H1 (cell line): ENCODE measurements at regions not wholly inside any gene's neighbourhood (a gene's known extent, or its start where the extent isn't known, plus 50 kb on each side); places are given as distances from the start of the nearest gene placed in this dataset.

Source experiments
- CTCF ChIA-PET: fragments of 300-600 bp; sonication (Branson Sonifier 250); formaldehyde crosslinking; loops from one replicate; lab custom pipeline; 2021; ENCODE audit not compliant: partially characterized antibody; lab: Charles Lee
- POLR2A ChIA-PET: fragments of 300-600 bp; sonication (Branson Sonifier 250); formaldehyde crosslinking; loops from one replicate; lab custom pipeline; 2021; ENCODE audit warnings: inconsistent platforms; ENCODE audit not compliant: partially characterized antibody; lab: Charles Lee
- DNase-seq, 2 experiments: peaks; one replicate each; pipeline versions ENCODE4 v3.0.0 to v3.0.0-alpha.2; 2010 to 2022; ENCODE audit warnings: low spot score in 2 of 2, low read depth in 1 of 2, mixed read lengths in 1 of 2
- FAIRE-seq: peaks from 2 replicates; lab custom pipeline; 2011; peaks lifted over from hg19 to GRCh38; lab: Jason Lieb, UNC
- H2AFZ ChIP-seq: 2 replicates; pipeline ENCODE4 v1.8.1; 2012; ENCODE audit warnings: low read length, inconsistent platforms
- H2AK5ac ChIP-seq: 2 replicates; pipeline ENCODE4 v1.6.1; 2013; ENCODE audit warnings: low read depth, low read length
- H2BK120ac ChIP-seq: replicated peaks from 2 replicates; pipeline ENCODE3; 2013; ENCODE audit warnings: low read depth, low read length, inconsistent platforms
- H2BK12ac ChIP-seq: 2 replicates; pipeline ENCODE4 v1.6.1; 2013; ENCODE audit warnings: low read depth, low read length
- H2BK15ac ChIP-seq: 2 replicates; pipeline ENCODE4 v1.6.1; 2013; ENCODE audit warnings: low read length
- H2BK20ac ChIP-seq: 2 replicates; pipeline ENCODE4 v1.6.1; 2013; ENCODE audit warnings: low read length
- H2BK5ac ChIP-seq: 2 replicates; pipeline ENCODE4 v1.6.1; 2013; ENCODE audit warnings: low read depth, low read length
- H3K14ac ChIP-seq: 2 replicates; pipeline ENCODE4 v1.6.1; 2013; ENCODE audit warnings: inconsistent platforms; ENCODE audit not compliant: insufficient read length
- H3K18ac ChIP-seq: 2 replicates; pipeline ENCODE4 v1.6.1; 2013; ENCODE audit warnings: low read length; ENCODE audit errors: extremely low read depth
- H3K23ac ChIP-seq: 2 replicates; pipeline ENCODE4 v1.6.1; 2013; ENCODE audit warnings: inconsistent platforms; ENCODE audit not compliant: insufficient read length
- H3K23me2 ChIP-seq: 2 replicates; pipeline ENCODE4 v1.6.1; 2013; ENCODE audit warnings: low read depth, low read length
- H3K27ac ChIP-seq: 2 replicates; pipeline ENCODE4 v1.6.1; 2011; ENCODE audit warnings: low read depth, low read length, inconsistent platforms
- H3K27me3 ChIP-seq, 4 experiments: replicated peaks in 1 of 4; 1 replicate in 1 of 4; 2 replicates in 3 of 4; pipeline versions ENCODE4 v1.6.1 to v1.8.1; 2011 to 2013; ENCODE audit warnings: low read length in 3 of 4, mild to moderate bottlenecking in 3 of 4, inconsistent platforms in 2 of 4, mixed read lengths in 2 of 4, moderate library complexity in 1 of 4; ENCODE audit not compliant: control insufficient read depth in 3 of 4, insufficient read depth in 3 of 4; ENCODE audit errors: extremely low read depth in 1 of 4
- H3K36me3 ChIP-seq, 4 experiments: 2 replicates each; pipeline versions ENCODE4 v1.6.1 to v1.8.1; 2011 to 2013; ENCODE audit warnings: mild to moderate bottlenecking in 4 of 4, low read length in 3 of 4, moderate library complexity in 2 of 4, control low read depth in 1 of 4, inconsistent platforms in 1 of 4; ENCODE audit not compliant: insufficient read depth in 4 of 4, control insufficient read depth in 2 of 4
- H3K4ac ChIP-seq: replicated peaks from 2 replicates; pipeline ENCODE3; 2013; ENCODE audit warnings: low read length, low read depth, mixed read lengths, inconsistent platforms; ENCODE audit not compliant: insufficient read length
- H3K4me1 ChIP-seq, 4 experiments: replicated peaks in 1 of 4; 1 replicate in 1 of 4; 2 replicates in 3 of 4; pipeline versions ENCODE4 v1.6.1 to v1.8.1; 2011 to 2013; ENCODE audit warnings: low read length in 3 of 4, inconsistent platforms in 2 of 4, mixed read lengths in 1 of 4; ENCODE audit not compliant: insufficient read depth in 4 of 4, control insufficient read depth in 3 of 4
- H3K4me2 ChIP-seq, 2 experiments: 2 replicates each; pipeline versions ENCODE4 v1.6.1 to v1.8.1; 2011 to 2013; ENCODE audit warnings: low read depth in 2 of 2, low read length in 2 of 2, control low read depth in 1 of 2, inconsistent platforms in 1 of 2, mild to moderate bottlenecking in 1 of 2; ENCODE audit not compliant: insufficient read depth in 1 of 2
- H3K4me3 ChIP-seq, 4 experiments: fragments of 200-600, 300-600 bp in 1 of 4; sonication (generic), shearing (Covaris generic), sonication (Bioruptor Twin) in 1 of 4; 2 replicates each; pipeline versions ENCODE4 v1.5.1 to v1.8.1; 2011 to 2016; ENCODE audit warnings: low read length in 4 of 4, low read depth in 3 of 4, control low read depth in 2 of 4, inconsistent platforms in 2 of 4, mild to moderate bottlenecking in 2 of 4, mixed read lengths in 1 of 4, moderate library complexity in 1 of 4; ENCODE audit not compliant: insufficient read depth in 2 of 4; ENCODE audit errors: extremely low read depth in 1 of 4
- H3K56ac ChIP-seq: replicated peaks from 2 replicates; pipeline ENCODE3; 2013; ENCODE audit warnings: low read depth, mild to moderate bottlenecking, mixed read lengths, low read length, inconsistent platforms; ENCODE audit not compliant: insufficient read length
- H3K79me1 ChIP-seq: 2 replicates; pipeline ENCODE4 v1.6.1; 2013; ENCODE audit warnings: low read depth, low read length, control low read depth
- H3K79me2 ChIP-seq, 2 experiments: 2 replicates each; pipeline versions ENCODE4 v1.6.1 to v1.8.1; 2012 to 2013; ENCODE audit warnings: low read length in 2 of 2, mild to moderate bottlenecking in 2 of 2, inconsistent platforms in 1 of 2; ENCODE audit not compliant: insufficient read depth in 2 of 2, control insufficient read depth in 1 of 2
- H3K9ac ChIP-seq, 4 experiments: replicated peaks in 1 of 4; 1 replicate in 1 of 4; 2 replicates in 3 of 4; pipeline versions ENCODE4 v1.6.1 to v1.8.1; 2011 to 2013; ENCODE audit warnings: low read depth in 3 of 4, low read length in 3 of 4, control low read depth in 2 of 4, mild to moderate bottlenecking in 2 of 4, moderate library complexity in 2 of 4, inconsistent platforms in 1 of 4; ENCODE audit errors: extremely low read depth in 1 of 4
- H3K9me3 ChIP-seq, 2 experiments: 2 replicates each; pipeline versions ENCODE4 v1.6.1 to v1.8.1; 2012 to 2013; ENCODE audit warnings: mild to moderate bottlenecking in 2 of 2, moderate library complexity in 2 of 2, control low read depth in 1 of 2, inconsistent platforms in 1 of 2, low read depth in 1 of 2, low read length in 1 of 2, mixed read lengths in 1 of 2; ENCODE audit not compliant: insufficient read depth in 2 of 2
- H4K20me1 ChIP-seq, 2 experiments: replicated peaks in 1 of 2; 2 replicates each; pipeline versions ENCODE3 to v1.8.1; 2011 to 2013; ENCODE audit warnings: inconsistent platforms in 2 of 2, low read length in 2 of 2, mild to moderate bottlenecking in 1 of 2; ENCODE audit not compliant: insufficient read depth in 2 of 2, control insufficient read depth in 1 of 2
- H4K5ac ChIP-seq: 2 replicates; pipeline ENCODE4 v1.6.1; 2013; ENCODE audit warnings: low read length, low read depth, mixed read lengths, inconsistent platforms; ENCODE audit not compliant: insufficient read length
- H4K8ac ChIP-seq: 2 replicates; pipeline ENCODE4 v1.8.0; 2013; ENCODE audit warnings: mild to moderate bottlenecking, moderate library complexity, low read length, inconsistent platforms; ENCODE audit not compliant: insufficient read depth; ENCODE audit errors: extremely low read depth
- H4K91ac ChIP-seq: replicated peaks from 2 replicates; pipeline ENCODE3; 2013; ENCODE audit warnings: low read length, mixed read lengths, inconsistent platforms; ENCODE audit not compliant: insufficient read length
- CBX8 ChIP-seq: fragments of 300-800, 300-1000 bp; sonication (generic); IDR thresholded peaks from 2 replicates; pipeline ENCODE4 v1.7.1; 2016; ENCODE audit warnings: low read depth, low read length, borderline replicate concordance
- CTBP2 ChIP-seq: IDR thresholded peaks from 2 replicates; pipeline ENCODE4 v1.7.0; 2011; ENCODE audit warnings: borderline replicate concordance, mild to moderate bottlenecking, moderate library complexity, mixed read lengths, low read length; ENCODE audit not compliant: insufficient read depth, insufficient read length
- EGR1 ChIP-seq: IDR thresholded peaks from 2 replicates; pipeline ENCODE4 v1.6.1; 2011; ENCODE audit warnings: low read depth, low read length, borderline replicate concordance
- EZH2 ChIP-seq: fragments of 200-600 bp; sonication (generic); IDR thresholded peaks from 2 replicates; pipeline ENCODE4 v1.7.1; 2012; ENCODE audit warnings: low read depth, mild to moderate bottlenecking, moderate library complexity, low read length, inconsistent platforms; ENCODE audit not compliant: severe bottlenecking
- GTF2F1 ChIP-seq: IDR thresholded peaks from 2 replicates; pipeline ENCODE4 v1.6.1; 2012; ENCODE audit warnings: low read depth, low read length, improper control_type of control experiment, borderline replicate concordance
- JUND ChIP-seq: IDR thresholded peaks from 2 replicates; pipeline ENCODE4 v1.6.1; 2011; ENCODE audit warnings: mild to moderate bottlenecking, improper control_type of control experiment, low read length
- KDM4A ChIP-seq: IDR thresholded peaks from one replicate; pipeline ENCODE4 v1.7.1; 2012; ENCODE audit warnings: low read depth, mild to moderate bottlenecking, moderate library complexity, low read length, inconsistent platforms; ENCODE audit not compliant: severe bottlenecking
- RNF2 ChIP-seq: fragments of 200-900, 300-1000 bp; sonication (generic); IDR thresholded peaks from 2 replicates; pipeline ENCODE4 v1.7.1; 2016; ENCODE audit warnings: borderline replicate concordance, low read depth, mild to moderate bottlenecking, antibody characterized with exemption, low read length; ENCODE audit not compliant: poor library complexity, severe bottlenecking; ENCODE audit errors: missing control alignments
- SIN3A ChIP-seq, 2 experiments: IDR thresholded peaks in 1 of 2; conservative IDR thresholded peaks in 1 of 2; 2 replicates each; pipeline ENCODE4 v1.6.1; 2011 to 2012; ENCODE audit warnings: low read length in 2 of 2, improper control_type of control experiment in 1 of 2, low read depth in 1 of 2, mild to moderate bottlenecking in 1 of 2
- ZNF274 ChIP-seq: IDR thresholded peaks from 2 replicates; pipeline ENCODE4 v1.7.0; 2012; ENCODE audit warnings: low read length, borderline replicate concordance; ENCODE audit errors: extremely low read depth
- WGBS, 2 experiments: shearing (Covaris generic) in 1 of 2; methylation state at CpG; one replicate each; pipeline versions ENCODE4 v1.1.6 to v1.1.7; 2013 to 2015; ENCODE audit warnings: low lambda C conversion rate in 2 of 2, mixed read lengths in 2 of 2, inconsistent platforms in 1 of 2, low coverage in 1 of 2, missing lambda C conversion rate in 1 of 2; ENCODE audit not compliant: insufficient replicate concordance in 2 of 2, insufficient coverage in 1 of 2, insufficient read length in 1 of 2; ENCODE audit errors: extremely low coverage in 1 of 2, missing lambda C conversion rate in 1 of 2; 5-methylcytosine and 5-hydroxymethylcytosine counted together

- Histone ChIP-seq H3K23me2 (no peaks in the 10 kb centered on the region), H4K8ac (no peak overlapping the region), H3K14ac (no peak overlapping the region), H2BK120ac (no peak overlapping the region), H4K91ac (no peak overlapping the region), H3K9me3 (no peaks in the 10 kb centered on the region; a peak in 1 of 4 replicates), H3K18ac (no peak overlapping the region), H3K79me1 (no peaks in the 10 kb centered on the region), H3K27me3 (no peaks in the 10 kb centered on the region), H2AFZ (no peak overlapping the region), H2AK5ac (no peak overlapping the region), H3K79me2 (no peaks in the 10 kb centered on the region), H3K27ac (no peak overlapping the region), H3K36me3 (no peaks in the 10 kb centered on the region), H3K4me2 (no peak overlapping the region), H2BK5ac (no peak overlapping the region), H2BK15ac (no peak overlapping the region), H3K4me1 (no peaks in the 10 kb centered on the region), H4K5ac (no peak overlapping the region), H3K23ac (no peak overlapping the region), H3K4ac (no peak overlapping the region), H3K9ac (no peak overlapping the region), H3K56ac (no peak overlapping the region), H2BK12ac (no peak overlapping the region), H2BK20ac (no peak overlapping the region), H3K4me3 (no peak overlapping the region), H4K20me1 (no peaks in the 10 kb centered on the region)
- FAIRE-seq (no peak), DNase-seq (no peak)
- ChIA-PET POLR2A (no interaction called here), CTCF (interaction anchor here (1.1 to 1.4 kb wide), 2 partner anchors 13 to 18 kb away, joined by 3 read pairs; no protein-coding TSS in a partner anchor)
- 95% methylated on average over 4 of the region's 4 CpGs; no CpG with 5 or more reads in 1 of the 2 experiments for WGBS, 2 experiments
- TF ChIP-seq CBX8: no peak
- TF ChIP-seq CTBP2: no peak
- TF ChIP-seq EZH2: no peak
- TF ChIP-seq EGR1: no peak
- TF ChIP-seq RNF2: no peak
- TF ChIP-seq SIN3A (conservative IDR thresholded peaks at IDR 0.05 in 1 of 2, IDR thresholded peaks at IDR 0.05 in 1 of 2; ENCODE audit: low read depth in 1 of 2, low read length in 2 of 2): no peak
- no peak for TF ChIP-seq JUND
- no peak for TF ChIP-seq GTF2F1
- TF ChIP-seq KDM4A: no peak
- no peak for TF ChIP-seq ZNF274
Observed at GRCh38 chr4:79164907-79165610, 160.8 kb downstream of the NAA11 start.
